AG09319 (cell line): ENCODE measurements at regions not wholly inside any gene's neighbourhood (a gene's known extent, or its start where the extent isn't known, plus 50 kb on each side); places are given as distances from the start of the nearest gene placed in this dataset.

Experiments
- DNase-seq: peaks from one replicate; pipeline ENCODE4 v3.0.0-alpha.2; 2010; ENCODE audit warnings: low read depth; ENCODE audit errors: extremely low read depth
- CTCF ChIP-seq: IDR thresholded peaks from 2 replicates; pipeline ENCODE4 v1.5.1; 2011; ENCODE audit warnings: low read depth, mild to moderate bottlenecking, inconsistent platforms, low read length, moderate library complexity

- no peak for TF ChIP-seq CTCF
- no peak for DNase-seq
Measured at GRCh38 chr5:172573986-172574870, 66.8 kb upstream of the NEURL1B start.

- TF ChIP-seq CTCF: no peak
- no peak for DNase-seq
Measured at GRCh38 chr5:172573120-172573882, 67.8 kb upstream of the NEURL1B start.

DNA sequence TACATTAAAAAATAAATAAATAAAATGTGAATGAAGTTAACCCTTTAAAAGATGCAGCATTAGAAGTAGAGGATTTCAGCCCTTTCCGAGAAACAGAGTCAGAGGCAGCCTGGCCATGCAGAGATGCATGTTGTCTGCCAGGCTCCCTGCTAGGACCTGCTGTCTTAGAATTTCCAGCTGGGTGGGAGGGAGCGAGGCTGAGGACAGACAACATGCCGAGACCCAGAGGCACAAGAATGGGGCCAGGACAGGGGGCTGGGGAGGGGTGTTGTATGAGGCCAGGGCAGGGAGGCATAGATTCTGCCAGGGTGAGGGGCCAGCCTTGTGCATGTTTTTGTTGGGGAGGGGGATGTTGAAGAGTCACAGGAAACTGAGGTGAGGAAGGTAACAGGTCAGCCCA, 68.6 kb upstream of the NEURL1B start:
- TF ChIP-seq CTCF: no peak
- DNase-seq: no peak

GRCh38 chr5:172571892-172572291, 69.2 kb upstream of the NEURL1B start:
- no peak for TF ChIP-seq CTCF

GRCh38 chr5:172571413-172571812, 69.7 kb upstream of the NEURL1B start:
- TF ChIP-seq CTCF: no peak
- no peak for DNase-seq

More at GRCh38 chr5:172571892-172572291, 69.2 kb upstream of the NEURL1B start:
- DNase-seq: no peak

- TF ChIP-seq CTCF: no peak
Measured at GRCh38 chr5:172570594-172571334, 70.3 kb upstream of the NEURL1B start.

More at GRCh38 chr5:172570594-172571334, 70.3 kb upstream of the NEURL1B start:
- DNase-seq: no peak
